ENCODE measurements at regions not wholly inside any gene's neighbourhood (a gene's known extent, or its start where the extent isn't known, plus 50 kb on each side); places are given as distances from the start of the nearest gene placed in this dataset.

- Histone ChIP-seq H3K27me3 (ENCODE audit: control insufficient read depth, insufficient read depth, low read length) (no peaks in the 10 kb centered on the region), H3K4me3 (ENCODE audit: low read depth, low read length) (no peak overlapping the region), H3K36me3 (ENCODE audit: control insufficient read depth, insufficient read depth, low read length) (no peaks in the 10 kb centered on the region)
- ChIA-PET CTCF (interaction anchor here (0.6 kb wide), 1 partner anchor 643 kb away, joined by 5 read pairs; no protein-coding TSS in a partner anchor), POLR2A (no interaction called here)
- TF ChIP-seq CTCF (IDR thresholded peaks at IDR 0.05; ENCODE audit: insufficient read depth, low read depth, low read length), result no peak
- no peak for DNase-seq (ENCODE audit: low read depth)
Observed at GRCh38 chr9:115444959-115445358, 327.0 kb upstream of the TNC start.

GRCh38 chr9:115445655-115446054 is 327.7 kb upstream of the TNC start:
- no peak for TF ChIP-seq CTCF (IDR thresholded peaks at IDR 0.05; ENCODE audit: insufficient read depth, low read depth, low read length)
- ChIA-PET POLR2A (no interaction called here), CTCF (no interaction called here)
- DNase-seq (ENCODE audit: low read depth), result no peak
- Histone ChIP-seq H3K4me3 (ENCODE audit: low read depth, low read length) (no peak overlapping the region), H3K36me3 (ENCODE audit: control insufficient read depth, insufficient read depth, low read length) (no peaks in the 10 kb centered on the region), H3K27me3 (ENCODE audit: control insufficient read depth, insufficient read depth, low read length) (no peaks in the 10 kb centered on the region)

- H3K4me3 ChIP-seq (ENCODE audit: low read depth, low read length), result no peak overlapping the region
- CTCF ChIA-PET, result no interaction called here
- POLR2A ChIA-PET, result no interaction called here
- DNase-seq (ENCODE audit: low read depth), result no peak
- no peak for TF ChIP-seq CTCF (IDR thresholded peaks at IDR 0.05; ENCODE audit: insufficient read depth, low read depth, low read length)
- H3K27me3 ChIP-seq (ENCODE audit: control insufficient read depth, insufficient read depth, low read length), result no peaks in the 10 kb centered on the region
- no peaks in the 10 kb centered on the region for H3K36me3 ChIP-seq (ENCODE audit: control insufficient read depth, insufficient read depth, low read length)
Observed at GRCh38 chr9:115456515-115456914, 338.6 kb upstream of the TNC start.

- POLR2A ChIA-PET, result no interaction called here
- no peak for DNase-seq (ENCODE audit: low read depth)
- no peaks in the 10 kb centered on the region; the same call in 1 of the 2 replicates for H3K27me3 ChIP-seq (ENCODE audit: control insufficient read depth, insufficient read depth, low read length)
Observed at GRCh38 chr9:115461280-115461679, 343.3 kb upstream of the TNC start.

GRCh38 chr9:115462623-115463022 is 344.7 kb upstream of the TNC start:
- ChIA-PET POLR2A (no interaction called here), CTCF (no interaction called here)
- no peak for TF ChIP-seq CTCF (IDR thresholded peaks at IDR 0.05; ENCODE audit: insufficient read depth, low read depth, low read length)
- Histone ChIP-seq H3K36me3 (ENCODE audit: control insufficient read depth, insufficient read depth, low read length) (no peaks in the 10 kb centered on the region), H3K27me3 (ENCODE audit: control insufficient read depth, insufficient read depth, low read length) (no peaks in the 10 kb centered on the region; the same call in 1 of the 2 replicates), H3K4me3 (ENCODE audit: low read depth, low read length) (no peak overlapping the region)
- DNase-seq (ENCODE audit: low read depth), result no peak

More at GRCh38 chr9:115461280-115461679, 343.3 kb upstream of the TNC start:
- Histone ChIP-seq H3K36me3 (ENCODE audit: control insufficient read depth, insufficient read depth, low read length) (no peaks in the 10 kb centered on the region), H3K4me3 (ENCODE audit: low read depth, low read length) (no peak overlapping the region)
- TF ChIP-seq CTCF (IDR thresholded peaks at IDR 0.05; ENCODE audit: insufficient read depth, low read depth, low read length), result no peak
- CTCF ChIA-PET, result no interaction called here
